ENCODE measurements at regions not wholly inside any gene's neighbourhood (a gene's known extent, or its start where the extent isn't known, plus 50 kb on each side); places are given as distances from the start of the nearest gene placed in this dataset.

DNA sequence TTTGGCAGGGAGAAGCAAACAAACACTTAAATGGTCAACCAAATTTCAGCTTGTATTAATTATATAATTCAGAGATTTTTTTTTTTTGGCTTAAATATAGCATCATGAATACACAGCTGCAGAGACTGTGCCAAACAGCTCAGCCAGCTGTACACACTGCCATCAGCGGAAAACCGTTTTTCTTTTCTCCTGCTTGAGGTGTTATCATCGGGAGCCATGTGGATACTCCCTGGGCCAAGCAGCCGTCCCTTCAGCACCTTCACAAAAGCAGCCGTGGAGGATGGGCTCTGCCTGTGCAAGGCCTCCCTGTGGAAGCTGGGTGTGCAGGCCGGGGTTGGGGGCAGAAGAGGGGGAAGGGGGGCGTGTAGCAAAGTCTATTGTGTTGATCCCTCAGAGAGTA lies 85.0 kb downstream of the NUF2 start:
- TF ChIP-seq CTBP1 (IDR thresholded peaks at IDR 0.05; ENCODE audit: borderline replicate concordance) (no peak), FOXK2 (IDR thresholded peaks at IDR 0.05) (no peak), ELF4 (IDR thresholded peaks at IDR 0.05) (no peak), HDGF (IDR thresholded peaks at IDR 0.05; ENCODE audit: borderline replicate concordance) (no peak), FOXM1 (IDR thresholded peaks at IDR 0.05; ENCODE audit: borderline replicate concordance) (no peak), FOXA1 (IDR thresholded peaks at IDR 0.05) (no peak), ARNT (IDR thresholded peaks at IDR 0.05) (no peak), LEF1 (IDR thresholded peaks at IDR 0.05; ENCODE audit: borderline replicate concordance) (no peak), SP1 (IDR thresholded peaks at IDR 0.05) (no peak), BHLHE40 (IDR thresholded peaks at IDR 0.05; ENCODE audit: borderline replicate concordance) (no peak), NFRKB (IDR thresholded peaks at IDR 0.05) (no peak), L3MBTL2 (conservative IDR thresholded peaks at IDR 0.05) (no peak), SUZ12 (IDR thresholded peaks at IDR 0.05) (no peak), ZNF384 (IDR thresholded peaks at IDR 0.05) (no peak), TARDBP (IDR thresholded peaks at IDR 0.05) (no peak)
- TF ChIP-seq, protein P1, sequence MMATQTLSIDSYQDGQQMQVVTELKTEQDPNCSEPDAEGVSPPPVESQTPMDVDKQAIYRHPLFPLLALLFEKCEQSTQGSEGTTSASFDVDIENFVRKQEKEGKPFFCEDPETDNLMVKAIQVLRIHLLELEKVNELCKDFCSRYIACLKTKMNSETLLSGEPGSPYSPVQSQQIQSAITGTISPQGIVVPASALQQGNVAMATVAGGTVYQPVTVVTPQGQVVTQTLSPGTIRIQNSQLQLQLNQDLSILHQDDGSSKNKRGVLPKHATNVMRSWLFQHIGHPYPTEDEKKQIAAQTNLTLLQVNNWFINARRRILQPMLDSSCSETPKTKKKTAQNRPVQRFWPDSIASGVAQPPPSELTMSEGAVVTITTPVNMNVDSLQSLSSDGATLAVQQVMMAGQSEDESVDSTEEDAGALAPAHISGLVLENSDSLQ (IDR thresholded peaks at IDR 0.05), result no peak
- DNase-seq (ENCODE audit: extremely low spot score), result no peak
- CTCF ChIA-PET, result no interaction called here
- POLR2A ChIA-PET, result no interaction called here

DNA sequence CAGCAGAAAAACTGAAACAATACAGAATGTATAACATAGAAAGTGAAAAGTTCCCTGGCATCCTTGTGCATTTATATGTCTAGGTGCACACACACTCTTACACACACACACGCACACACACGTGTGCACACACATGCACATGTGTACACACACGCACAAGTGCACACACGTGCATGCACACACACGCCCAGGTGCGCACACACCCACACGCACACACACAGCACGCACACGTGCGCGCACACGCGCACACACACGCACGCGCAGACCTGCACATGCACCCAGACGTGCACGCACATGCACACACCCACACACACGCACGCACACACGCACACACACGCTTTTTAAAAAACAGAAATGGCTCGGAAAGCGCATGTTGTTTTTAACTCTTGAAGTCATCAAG lies 86.5 kb downstream of the NUF2 start:
- ChIA-PET CTCF (no interaction called here), POLR2A (no interaction called here)
- TF ChIP-seq FOXA1 (IDR thresholded peaks at IDR 0.05) (no peak), L3MBTL2 (conservative IDR thresholded peaks at IDR 0.05) (no peak), ARNT (IDR thresholded peaks at IDR 0.05) (no peak), FOXK2 (IDR thresholded peaks at IDR 0.05) (no peak), ELF4 (IDR thresholded peaks at IDR 0.05) (no peak), ZNF384 (IDR thresholded peaks at IDR 0.05) (no peak), SP1 (IDR thresholded peaks at IDR 0.05) (no peak)
- TF ChIP-seq, protein P1 (IDR thresholded peaks at IDR 0.05), result no peak
- DNase-seq (ENCODE audit: extremely low spot score), result no peak

DNA sequence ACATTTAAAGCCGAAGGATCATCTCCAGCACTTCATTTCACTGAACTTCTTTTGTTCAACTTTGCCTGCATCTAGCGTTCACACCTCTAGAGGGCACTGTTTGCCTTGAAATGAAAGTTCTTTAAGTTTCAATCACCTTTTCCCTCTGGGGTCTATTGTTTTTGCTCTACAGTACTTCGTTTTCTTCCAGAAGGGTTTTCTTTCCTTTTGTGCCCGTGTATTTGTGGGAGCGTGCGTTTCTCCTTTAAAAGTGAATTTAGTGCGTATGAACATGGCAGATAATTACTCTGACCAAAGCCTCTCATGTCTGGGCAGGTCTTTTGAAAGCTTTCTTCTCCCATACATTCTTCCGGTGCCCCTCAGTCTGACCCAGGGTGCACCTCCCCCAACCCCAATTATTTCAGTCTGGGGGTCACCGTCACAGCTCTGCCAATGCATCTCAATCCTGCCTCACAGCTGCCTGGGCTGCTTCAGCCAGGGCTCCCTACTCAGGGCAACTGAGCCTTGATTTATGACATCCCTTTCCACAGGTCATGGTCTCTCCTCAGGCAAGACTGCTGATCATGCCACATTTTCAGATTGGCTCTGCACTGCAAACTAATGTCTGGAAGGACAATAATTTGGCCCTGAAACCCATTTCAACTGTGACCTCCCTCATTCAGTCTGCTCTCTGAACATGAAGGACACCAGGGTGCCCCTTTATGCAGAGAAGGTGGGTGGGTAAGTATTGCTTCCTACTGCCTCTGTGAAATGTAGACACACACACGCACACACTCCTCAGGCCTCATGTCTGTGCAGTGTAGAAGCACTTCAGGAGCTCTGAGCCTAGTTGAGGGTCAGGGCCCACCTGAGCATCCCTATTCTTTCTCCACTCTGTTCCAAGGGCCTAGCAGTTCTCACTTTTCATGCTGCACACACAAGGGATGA lies 88.6 kb downstream of the NUF2 start:
- ChIA-PET POLR2A (no interaction called here), CTCF (interaction anchor here (0.6 kb wide), 1 partner anchor 13 kb away, joined by 3 read pairs; no protein-coding TSS in a partner anchor)
- no peak for TF ChIP-seq SUZ12 (IDR thresholded peaks at IDR 0.05)
- TF ChIP-seq LEF1 (IDR thresholded peaks at IDR 0.05; ENCODE audit: borderline replicate concordance), result no peak
- no peak for TF ChIP-seq BHLHE40 (IDR thresholded peaks at IDR 0.05; ENCODE audit: borderline replicate concordance)
- TF ChIP-seq ELF4 (IDR thresholded peaks at IDR 0.05), result no peak
- no peak for TF ChIP-seq SP1 (IDR thresholded peaks at IDR 0.05)
- TF ChIP-seq, protein P1 (IDR thresholded peaks at IDR 0.05), result no peak
- no peak for TF ChIP-seq HDGF (IDR thresholded peaks at IDR 0.05; ENCODE audit: borderline replicate concordance)
- no peak for TF ChIP-seq FOXK2 (IDR thresholded peaks at IDR 0.05)
- TF ChIP-seq FOXM1 (IDR thresholded peaks at IDR 0.05; ENCODE audit: borderline replicate concordance), result no peak
- no peak for TF ChIP-seq ZNF384 (IDR thresholded peaks at IDR 0.05)
- TF ChIP-seq TARDBP (IDR thresholded peaks at IDR 0.05), result no peak
- TF ChIP-seq CTBP1 (IDR thresholded peaks at IDR 0.05; ENCODE audit: borderline replicate concordance), result no peak
- TF ChIP-seq FOXA1 (IDR thresholded peaks at IDR 0.05), result no peak
- no peak for TF ChIP-seq L3MBTL2 (conservative IDR thresholded peaks at IDR 0.05)
- no peak for TF ChIP-seq NFRKB (IDR thresholded peaks at IDR 0.05)
- no peak for TF ChIP-seq ARNT (IDR thresholded peaks at IDR 0.05)
- DNase-seq (ENCODE audit: extremely low spot score), result peak; percentile 59

DNA sequence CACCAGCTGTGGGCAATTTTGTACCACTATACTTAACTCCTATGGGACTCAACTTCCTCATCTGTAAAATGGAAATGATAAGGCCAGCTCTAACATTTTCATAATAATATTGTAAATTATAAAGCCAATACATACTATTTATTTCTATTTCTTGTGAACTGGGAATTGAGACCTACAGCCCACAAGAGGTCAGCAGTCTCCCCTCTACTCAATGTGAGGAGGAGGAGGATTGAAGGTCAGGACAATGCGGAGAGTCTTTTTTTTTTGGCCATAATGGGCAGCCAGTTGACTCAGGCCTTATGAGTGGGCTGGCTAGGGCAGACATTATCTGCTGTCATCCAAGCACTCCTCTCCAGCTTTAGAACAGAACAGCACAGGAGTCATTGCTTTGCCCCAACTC lies 90.5 kb downstream of the NUF2 start:
- CTCF ChIA-PET, result no interaction called here
- POLR2A ChIA-PET, result no interaction called here
- TF ChIP-seq HDGF (IDR thresholded peaks at IDR 0.05; ENCODE audit: borderline replicate concordance), result no peak
- TF ChIP-seq FOXA1 (IDR thresholded peaks at IDR 0.05), result no peak
- TF ChIP-seq FOXK2 (IDR thresholded peaks at IDR 0.05), result no peak
- no peak for TF ChIP-seq L3MBTL2 (conservative IDR thresholded peaks at IDR 0.05)
- TF ChIP-seq, protein P1 (IDR thresholded peaks at IDR 0.05), result no peak
- TF ChIP-seq NFRKB (IDR thresholded peaks at IDR 0.05), result no peak
- no peak for TF ChIP-seq ELF4 (IDR thresholded peaks at IDR 0.05)
- TF ChIP-seq BHLHE40 (IDR thresholded peaks at IDR 0.05; ENCODE audit: borderline replicate concordance), result no peak
- TF ChIP-seq CTBP1 (IDR thresholded peaks at IDR 0.05; ENCODE audit: borderline replicate concordance), result no peak
- no peak for TF ChIP-seq LEF1 (IDR thresholded peaks at IDR 0.05; ENCODE audit: borderline replicate concordance)
- TF ChIP-seq ARNT (IDR thresholded peaks at IDR 0.05), result no peak
- no peak for TF ChIP-seq FOXM1 (IDR thresholded peaks at IDR 0.05; ENCODE audit: borderline replicate concordance)
- no peak for TF ChIP-seq SP1 (IDR thresholded peaks at IDR 0.05)
- TF ChIP-seq TARDBP (IDR thresholded peaks at IDR 0.05), result no peak
- TF ChIP-seq ZNF384 (IDR thresholded peaks at IDR 0.05), result no peak
- TF ChIP-seq SUZ12 (IDR thresholded peaks at IDR 0.05), result no peak

DNA sequence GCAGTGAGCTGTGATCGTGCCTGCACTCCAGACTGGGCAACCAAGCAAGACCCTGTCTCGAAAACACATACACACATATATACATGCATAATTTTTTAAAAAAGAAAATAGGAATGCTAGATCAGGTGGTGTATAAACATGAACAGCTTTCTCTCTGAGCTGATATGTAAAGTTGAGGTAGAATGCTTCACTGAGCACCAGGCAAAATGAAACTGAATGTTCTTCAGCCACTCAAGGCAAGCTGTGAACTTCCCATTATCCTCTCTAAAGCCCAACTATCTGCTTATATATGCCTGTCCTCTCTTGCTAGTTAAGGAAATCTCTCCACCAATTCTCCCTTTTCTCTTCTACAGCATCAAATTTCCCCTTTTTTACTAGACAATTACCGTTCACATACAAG lies 93.0 kb downstream of the NUF2 start:
- no peak for DNase-seq (ENCODE audit: extremely low spot score)
- CTCF ChIA-PET, result no interaction called here

More for the DNA sequence above, 90.5 kb downstream of the NUF2 start:
- DNase-seq (ENCODE audit: extremely low spot score), result no peak

More for the DNA sequence above, 93.0 kb downstream of the NUF2 start:
- POLR2A ChIA-PET, result no interaction called here
- TF ChIP-seq ZNF384 (IDR thresholded peaks at IDR 0.05) (no peak), NFRKB (IDR thresholded peaks at IDR 0.05) (no peak), TARDBP (IDR thresholded peaks at IDR 0.05) (no peak), SP1 (IDR thresholded peaks at IDR 0.05) (no peak), FOXK2 (IDR thresholded peaks at IDR 0.05) (no peak), CTBP1 (IDR thresholded peaks at IDR 0.05; ENCODE audit: borderline replicate concordance) (no peak), ARNT (IDR thresholded peaks at IDR 0.05) (no peak), L3MBTL2 (conservative IDR thresholded peaks at IDR 0.05) (no peak), LEF1 (IDR thresholded peaks at IDR 0.05; ENCODE audit: borderline replicate concordance) (no peak), HDGF (IDR thresholded peaks at IDR 0.05; ENCODE audit: borderline replicate concordance) (no peak), FOXM1 (IDR thresholded peaks at IDR 0.05; ENCODE audit: borderline replicate concordance) (no peak), ELF4 (IDR thresholded peaks at IDR 0.05) (no peak), BHLHE40 (IDR thresholded peaks at IDR 0.05; ENCODE audit: borderline replicate concordance) (no peak)
- TF ChIP-seq, protein P1 (IDR thresholded peaks at IDR 0.05), result no peak
